H1 (cell line): ENCODE measurements at regions not wholly inside any gene's neighbourhood (a gene's known extent, or its start where the extent isn't known, plus 50 kb on each side); places are given as distances from the start of the nearest gene placed in this dataset.

Source experiments
- CTCF ChIA-PET: fragments of 300-600 bp; sonication (Branson Sonifier 250); formaldehyde crosslinking; loops from one replicate; lab custom pipeline; 2021; ENCODE audit not compliant: partially characterized antibody; lab: Charles Lee
- POLR2A ChIA-PET: fragments of 300-600 bp; sonication (Branson Sonifier 250); formaldehyde crosslinking; loops from one replicate; lab custom pipeline; 2021; ENCODE audit warnings: inconsistent platforms; ENCODE audit not compliant: partially characterized antibody; lab: Charles Lee
- DNase-seq, 2 experiments: peaks; one replicate each; pipeline versions ENCODE4 v3.0.0 to v3.0.0-alpha.2; 2010 to 2022; ENCODE audit warnings: low spot score in 2 of 2, low read depth in 1 of 2, mixed read lengths in 1 of 2
- FAIRE-seq: peaks from 2 replicates; lab custom pipeline; 2011; peaks lifted over from hg19 to GRCh38; lab: Jason Lieb, UNC
- H2AFZ ChIP-seq: 2 replicates; pipeline ENCODE4 v1.8.1; 2012; ENCODE audit warnings: low read length, inconsistent platforms
- H2AK5ac ChIP-seq: 2 replicates; pipeline ENCODE4 v1.6.1; 2013; ENCODE audit warnings: low read depth, low read length
- H2BK120ac ChIP-seq: replicated peaks from 2 replicates; pipeline ENCODE3; 2013; ENCODE audit warnings: low read depth, low read length, inconsistent platforms
- H2BK12ac ChIP-seq: 2 replicates; pipeline ENCODE4 v1.6.1; 2013; ENCODE audit warnings: low read depth, low read length
- H2BK15ac ChIP-seq: 2 replicates; pipeline ENCODE4 v1.6.1; 2013; ENCODE audit warnings: low read length
- H2BK20ac ChIP-seq: 2 replicates; pipeline ENCODE4 v1.6.1; 2013; ENCODE audit warnings: low read length
- H2BK5ac ChIP-seq: 2 replicates; pipeline ENCODE4 v1.6.1; 2013; ENCODE audit warnings: low read depth, low read length
- H3K14ac ChIP-seq: 2 replicates; pipeline ENCODE4 v1.6.1; 2013; ENCODE audit warnings: inconsistent platforms; ENCODE audit not compliant: insufficient read length
- H3K18ac ChIP-seq: 2 replicates; pipeline ENCODE4 v1.6.1; 2013; ENCODE audit warnings: low read length; ENCODE audit errors: extremely low read depth
- H3K23ac ChIP-seq: 2 replicates; pipeline ENCODE4 v1.6.1; 2013; ENCODE audit warnings: inconsistent platforms; ENCODE audit not compliant: insufficient read length
- H3K23me2 ChIP-seq: 2 replicates; pipeline ENCODE4 v1.6.1; 2013; ENCODE audit warnings: low read depth, low read length
- H3K27ac ChIP-seq: 2 replicates; pipeline ENCODE4 v1.6.1; 2011; ENCODE audit warnings: low read depth, low read length, inconsistent platforms
- H3K27me3 ChIP-seq, 4 experiments: replicated peaks in 1 of 4; 1 replicate in 1 of 4; 2 replicates in 3 of 4; pipeline versions ENCODE4 v1.6.1 to v1.8.1; 2011 to 2013; ENCODE audit warnings: low read length in 3 of 4, mild to moderate bottlenecking in 3 of 4, inconsistent platforms in 2 of 4, mixed read lengths in 2 of 4, moderate library complexity in 1 of 4; ENCODE audit not compliant: control insufficient read depth in 3 of 4, insufficient read depth in 3 of 4; ENCODE audit errors: extremely low read depth in 1 of 4
- H3K36me3 ChIP-seq, 4 experiments: 2 replicates each; pipeline versions ENCODE4 v1.6.1 to v1.8.1; 2011 to 2013; ENCODE audit warnings: mild to moderate bottlenecking in 4 of 4, low read length in 3 of 4, moderate library complexity in 2 of 4, control low read depth in 1 of 4, inconsistent platforms in 1 of 4; ENCODE audit not compliant: insufficient read depth in 4 of 4, control insufficient read depth in 2 of 4
- H3K4ac ChIP-seq: replicated peaks from 2 replicates; pipeline ENCODE3; 2013; ENCODE audit warnings: low read length, low read depth, mixed read lengths, inconsistent platforms; ENCODE audit not compliant: insufficient read length
- H3K4me1 ChIP-seq, 4 experiments: replicated peaks in 1 of 4; 1 replicate in 1 of 4; 2 replicates in 3 of 4; pipeline versions ENCODE4 v1.6.1 to v1.8.1; 2011 to 2013; ENCODE audit warnings: low read length in 3 of 4, inconsistent platforms in 2 of 4, mixed read lengths in 1 of 4; ENCODE audit not compliant: insufficient read depth in 4 of 4, control insufficient read depth in 3 of 4
- H3K4me2 ChIP-seq, 2 experiments: 2 replicates each; pipeline versions ENCODE4 v1.6.1 to v1.8.1; 2011 to 2013; ENCODE audit warnings: low read depth in 2 of 2, low read length in 2 of 2, control low read depth in 1 of 2, inconsistent platforms in 1 of 2, mild to moderate bottlenecking in 1 of 2; ENCODE audit not compliant: insufficient read depth in 1 of 2
- H3K4me3 ChIP-seq, 4 experiments: fragments of 200-600, 300-600 bp in 1 of 4; sonication (generic), shearing (Covaris generic), sonication (Bioruptor Twin) in 1 of 4; 2 replicates each; pipeline versions ENCODE4 v1.5.1 to v1.8.1; 2011 to 2016; ENCODE audit warnings: low read length in 4 of 4, low read depth in 3 of 4, control low read depth in 2 of 4, inconsistent platforms in 2 of 4, mild to moderate bottlenecking in 2 of 4, mixed read lengths in 1 of 4, moderate library complexity in 1 of 4; ENCODE audit not compliant: insufficient read depth in 2 of 4; ENCODE audit errors: extremely low read depth in 1 of 4
- H3K56ac ChIP-seq: replicated peaks from 2 replicates; pipeline ENCODE3; 2013; ENCODE audit warnings: low read depth, mild to moderate bottlenecking, mixed read lengths, low read length, inconsistent platforms; ENCODE audit not compliant: insufficient read length
- H3K79me1 ChIP-seq: 2 replicates; pipeline ENCODE4 v1.6.1; 2013; ENCODE audit warnings: low read depth, low read length, control low read depth
- H3K79me2 ChIP-seq, 2 experiments: 2 replicates each; pipeline versions ENCODE4 v1.6.1 to v1.8.1; 2012 to 2013; ENCODE audit warnings: low read length in 2 of 2, mild to moderate bottlenecking in 2 of 2, inconsistent platforms in 1 of 2; ENCODE audit not compliant: insufficient read depth in 2 of 2, control insufficient read depth in 1 of 2
- H3K9ac ChIP-seq, 4 experiments: replicated peaks in 1 of 4; 1 replicate in 1 of 4; 2 replicates in 3 of 4; pipeline versions ENCODE4 v1.6.1 to v1.8.1; 2011 to 2013; ENCODE audit warnings: low read depth in 3 of 4, low read length in 3 of 4, control low read depth in 2 of 4, mild to moderate bottlenecking in 2 of 4, moderate library complexity in 2 of 4, inconsistent platforms in 1 of 4; ENCODE audit errors: extremely low read depth in 1 of 4
- H3K9me3 ChIP-seq, 2 experiments: 2 replicates each; pipeline versions ENCODE4 v1.6.1 to v1.8.1; 2012 to 2013; ENCODE audit warnings: mild to moderate bottlenecking in 2 of 2, moderate library complexity in 2 of 2, control low read depth in 1 of 2, inconsistent platforms in 1 of 2, low read depth in 1 of 2, low read length in 1 of 2, mixed read lengths in 1 of 2; ENCODE audit not compliant: insufficient read depth in 2 of 2
- H4K20me1 ChIP-seq, 2 experiments: replicated peaks in 1 of 2; 2 replicates each; pipeline versions ENCODE3 to v1.8.1; 2011 to 2013; ENCODE audit warnings: inconsistent platforms in 2 of 2, low read length in 2 of 2, mild to moderate bottlenecking in 1 of 2; ENCODE audit not compliant: insufficient read depth in 2 of 2, control insufficient read depth in 1 of 2
- H4K5ac ChIP-seq: 2 replicates; pipeline ENCODE4 v1.6.1; 2013; ENCODE audit warnings: low read length, low read depth, mixed read lengths, inconsistent platforms; ENCODE audit not compliant: insufficient read length
- H4K8ac ChIP-seq: 2 replicates; pipeline ENCODE4 v1.8.0; 2013; ENCODE audit warnings: mild to moderate bottlenecking, moderate library complexity, low read length, inconsistent platforms; ENCODE audit not compliant: insufficient read depth; ENCODE audit errors: extremely low read depth
- H4K91ac ChIP-seq: replicated peaks from 2 replicates; pipeline ENCODE3; 2013; ENCODE audit warnings: low read length, mixed read lengths, inconsistent platforms; ENCODE audit not compliant: insufficient read length
- BACH1 ChIP-seq: IDR thresholded peaks from 2 replicates; pipeline ENCODE4 v1.6.1; 2012; ENCODE audit warnings: low read length, improper control_type of control experiment
- CHD1 ChIP-seq: IDR thresholded peaks from 2 replicates; pipeline ENCODE4 v1.6.1; 2012; ENCODE audit warnings: low read depth, low read length, improper control_type of control experiment
- GABPA ChIP-seq: IDR thresholded peaks from 2 replicates; pipeline ENCODE4 v1.6.1; 2011; ENCODE audit warnings: mild to moderate bottlenecking, low read length, moderate library complexity, borderline replicate concordance; ENCODE audit not compliant: insufficient read depth
- HDAC6 ChIP-seq: IDR thresholded peaks from one replicate; pipeline ENCODE4 v1.7.1; 2012; ENCODE audit warnings: low read depth, mild to moderate bottlenecking, inconsistent platforms, low read length, moderate library complexity
- SIRT6 ChIP-seq: IDR thresholded peaks from one replicate; pipeline ENCODE4 v1.7.1; 2012; ENCODE audit warnings: low read length, inconsistent platforms
- WGBS, 2 experiments: shearing (Covaris generic) in 1 of 2; methylation state at CpG; one replicate each; pipeline versions ENCODE4 v1.1.6 to v1.1.7; 2013 to 2015; ENCODE audit warnings: low lambda C conversion rate in 2 of 2, mixed read lengths in 2 of 2, inconsistent platforms in 1 of 2, low coverage in 1 of 2, missing lambda C conversion rate in 1 of 2; ENCODE audit not compliant: insufficient replicate concordance in 2 of 2, insufficient coverage in 1 of 2, insufficient read length in 1 of 2; ENCODE audit errors: extremely low coverage in 1 of 2, missing lambda C conversion rate in 1 of 2; 5-methylcytosine and 5-hydroxymethylcytosine counted together
- TF ChIP-seq, protein P1 (sequence below): IDR thresholded peaks from 2 replicates; pipeline ENCODE4 v1.6.1; 2012; ENCODE audit warnings: inconsistent platforms
- TF ChIP-seq, protein P2 (sequence below): IDR thresholded peaks from 2 replicates; pipeline ENCODE4 v1.6.1; 2012; ENCODE audit warnings: inconsistent platforms
- TF ChIP-seq, protein P3 (sequence below), 3 experiments: IDR thresholded peaks; 1 replicate in 2 of 3; 2 replicates in 1 of 3; pipeline versions ENCODE4 v1.5.1 to v1.6.1; 2011; ENCODE audit warnings: low read length in 3 of 3, mild to moderate bottlenecking in 3 of 3, inconsistent platforms in 2 of 3, low read depth in 1 of 3, moderate library complexity in 1 of 3; ENCODE audit not compliant: insufficient read depth in 1 of 3; ENCODE audit errors: control extremely low read depth in 1 of 3
- TF ChIP-seq, protein P4 (sequence below): IDR thresholded peaks from 2 replicates; pipeline ENCODE4 v1.6.1; 2011; ENCODE audit warnings: low read depth, mild to moderate bottlenecking, low read length; ENCODE audit not compliant: insufficient read depth

DNA sequence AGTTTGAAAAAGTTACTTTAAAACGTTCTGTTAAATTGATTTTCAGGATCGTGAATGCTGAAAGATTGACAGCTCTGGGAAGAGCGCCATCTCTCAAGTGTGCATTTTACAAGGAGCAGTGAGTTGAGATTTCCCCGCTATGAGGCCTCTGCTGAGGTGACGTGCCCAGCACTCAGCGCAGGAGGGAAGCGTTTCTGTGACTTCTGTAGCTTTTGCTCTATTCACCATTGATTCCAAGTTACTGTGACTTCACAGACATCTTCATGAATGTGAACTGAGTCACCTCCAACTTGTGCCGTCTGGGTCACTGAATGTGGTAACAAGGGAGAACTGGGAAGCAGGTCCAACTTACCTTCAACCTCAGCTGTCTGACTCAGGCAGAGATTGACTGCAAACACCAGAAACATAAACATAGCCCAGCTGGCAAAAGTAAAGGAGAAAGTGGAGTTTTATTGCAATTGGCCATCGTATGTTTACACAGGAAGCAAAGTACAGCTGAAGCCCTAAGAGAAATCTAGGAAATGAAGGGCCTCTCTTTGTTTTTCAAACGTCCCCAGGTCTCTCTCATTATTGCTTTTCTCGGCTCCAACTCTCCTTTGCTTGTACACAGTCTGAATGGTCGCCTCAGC is 428.8 kb upstream of the CLINT1 start:
- H3K23me2 ChIP-seq = no peaks in the 10 kb centered on the region
- POLR2A ChIA-PET = no interaction called here
- no peak overlapping the region for H2BK20ac ChIP-seq
- no peak overlapping the region for H2BK5ac ChIP-seq
- H3K9me3 ChIP-seq = no peaks in the 10 kb centered on the region
- no peak overlapping the region for H3K14ac ChIP-seq
- H3K4me3 ChIP-seq = no peak overlapping the region
- DNase-seq (no peak), FAIRE-seq (no peak)
- no peak overlapping the region for H3K4me2 ChIP-seq
- H3K23ac ChIP-seq = no peak overlapping the region
- no peak overlapping the region for H2AFZ ChIP-seq
- H2BK15ac ChIP-seq = no peak overlapping the region
- no peaks in the 10 kb centered on the region for H3K36me3 ChIP-seq
- H3K27me3 ChIP-seq = no peaks in the 10 kb centered on the region
- no peak overlapping the region for H3K4ac ChIP-seq
- CTCF ChIA-PET = interaction anchor here (0.6 kb wide), 1 partner anchor 828 kb away, joined by 3 read pairs; the partner anchor contains the start of gene NIPAL4
- H3K79me1 ChIP-seq = no peaks in the 10 kb centered on the region; the same call in 1 of the 2 replicates
- H4K8ac ChIP-seq = no peak overlapping the region
- H3K9ac ChIP-seq = no peak overlapping the region
- no peaks in the 10 kb centered on the region for H4K20me1 ChIP-seq
- no peaks in the 10 kb centered on the region for H3K4me1 ChIP-seq
- H3K27ac ChIP-seq = no peak overlapping the region
- H4K91ac ChIP-seq = no peak overlapping the region
- H3K79me2 ChIP-seq = no peaks in the 10 kb centered on the region
- no peak overlapping the region for H2BK120ac ChIP-seq
- H4K5ac ChIP-seq = no peak overlapping the region
- H2BK12ac ChIP-seq = no peak overlapping the region
- H3K18ac ChIP-seq = no peak overlapping the region
- H2AK5ac ChIP-seq = no peak overlapping the region
- H3K56ac ChIP-seq = no peak overlapping the region
- WGBS, 2 experiments = 83% methylated on average over 12 of the region's 12 CpGs; no CpG with 5 or more reads in 1 of the 2 experiments
- no peak for TF ChIP-seq GABPA
- TF ChIP-seq SIRT6 = no peak
- TF ChIP-seq, protein P1, sequence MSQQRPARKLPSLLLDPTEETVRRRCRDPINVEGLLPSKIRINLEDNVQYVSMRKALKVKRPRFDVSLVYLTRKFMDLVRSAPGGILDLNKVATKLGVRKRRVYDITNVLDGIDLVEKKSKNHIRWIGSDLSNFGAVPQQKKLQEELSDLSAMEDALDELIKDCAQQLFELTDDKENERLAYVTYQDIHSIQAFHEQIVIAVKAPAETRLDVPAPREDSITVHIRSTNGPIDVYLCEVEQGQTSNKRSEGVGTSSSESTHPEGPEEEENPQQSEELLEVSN = no peak
- TF ChIP-seq, protein P2, sequence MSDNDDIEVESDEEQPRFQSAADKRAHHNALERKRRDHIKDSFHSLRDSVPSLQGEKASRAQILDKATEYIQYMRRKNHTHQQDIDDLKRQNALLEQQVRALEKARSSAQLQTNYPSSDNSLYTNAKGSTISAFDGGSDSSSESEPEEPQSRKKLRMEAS = no peak
- TF ChIP-seq, protein P3, sequence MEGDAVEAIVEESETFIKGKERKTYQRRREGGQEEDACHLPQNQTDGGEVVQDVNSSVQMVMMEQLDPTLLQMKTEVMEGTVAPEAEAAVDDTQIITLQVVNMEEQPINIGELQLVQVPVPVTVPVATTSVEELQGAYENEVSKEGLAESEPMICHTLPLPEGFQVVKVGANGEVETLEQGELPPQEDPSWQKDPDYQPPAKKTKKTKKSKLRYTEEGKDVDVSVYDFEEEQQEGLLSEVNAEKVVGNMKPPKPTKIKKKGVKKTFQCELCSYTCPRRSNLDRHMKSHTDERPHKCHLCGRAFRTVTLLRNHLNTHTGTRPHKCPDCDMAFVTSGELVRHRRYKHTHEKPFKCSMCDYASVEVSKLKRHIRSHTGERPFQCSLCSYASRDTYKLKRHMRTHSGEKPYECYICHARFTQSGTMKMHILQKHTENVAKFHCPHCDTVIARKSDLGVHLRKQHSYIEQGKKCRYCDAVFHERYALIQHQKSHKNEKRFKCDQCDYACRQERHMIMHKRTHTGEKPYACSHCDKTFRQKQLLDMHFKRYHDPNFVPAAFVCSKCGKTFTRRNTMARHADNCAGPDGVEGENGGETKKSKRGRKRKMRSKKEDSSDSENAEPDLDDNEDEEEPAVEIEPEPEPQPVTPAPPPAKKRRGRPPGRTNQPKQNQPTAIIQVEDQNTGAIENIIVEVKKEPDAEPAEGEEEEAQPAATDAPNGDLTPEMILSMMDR (IDR thresholded peaks at IDR 0.05; ENCODE audit: control extremely low read depth in 1 of 3, insufficient read depth in 1 of 3, low read depth in 1 of 3, low read length in 3 of 3) = no peak
- no peak for TF ChIP-seq CHD1
- TF ChIP-seq, protein P4, sequence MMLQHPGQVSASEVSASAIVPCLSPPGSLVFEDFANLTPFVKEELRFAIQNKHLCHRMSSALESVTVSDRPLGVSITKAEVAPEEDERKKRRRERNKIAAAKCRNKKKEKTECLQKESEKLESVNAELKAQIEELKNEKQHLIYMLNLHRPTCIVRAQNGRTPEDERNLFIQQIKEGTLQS = no peak
- TF ChIP-seq HDAC6 = no peak
- no peak for TF ChIP-seq BACH1
